CD14-positive monocyte (primary cell): ENCODE measurements at regions not wholly inside any gene's neighbourhood (a gene's known extent, or its start where the extent isn't known, plus 50 kb on each side); places are given as distances from the start of the nearest gene placed in this dataset.

Experiments used
- DNase-seq, 3 donors: peaks; one replicate each; pipeline ENCODE4 v3.0.0-alpha.2; 2011 to 2022
- H2AFZ ChIP-seq: 2 replicates; pipeline ENCODE4 v1.6.0; 2012; ENCODE audit warnings: mild to moderate bottlenecking, low read depth, low read length, inconsistent platforms; ENCODE audit not compliant: insufficient read depth, poor library complexity, severe bottlenecking
- H3K27ac ChIP-seq, 2 donors: 1 replicate in 1 of 2; 2 replicates in 1 of 2; pipeline ENCODE4 v1.5.1; 2012 to 2013; ENCODE audit warnings: low read length in 2 of 2, control low read depth in 1 of 2, inconsistent platforms in 1 of 2, low read depth in 1 of 2, mild to moderate bottlenecking in 1 of 2
- H3K27me3 ChIP-seq, 2 donors: one replicate each; pipeline versions ENCODE4 v1.6.0 to v1.6.1; 2011 to 2013; ENCODE audit warnings: low read length in 2 of 2; ENCODE audit not compliant: control insufficient read depth in 2 of 2, insufficient read depth in 2 of 2
- H3K36me3 ChIP-seq, 2 donors: replicated peaks in 1 of 2; 1 replicate in 1 of 2; 2 replicates in 1 of 2; pipeline versions ENCODE4 v1.5.1 to v1.6.1; 2012 to 2013; ENCODE audit warnings: low read length in 2 of 2, control low read depth in 1 of 2, inconsistent platforms in 1 of 2, mild to moderate bottlenecking in 1 of 2; ENCODE audit not compliant: insufficient read depth in 2 of 2, control insufficient read depth in 1 of 2
- H3K4me1 ChIP-seq, 2 donors: 1 replicate in 1 of 2; 2 replicates in 1 of 2; pipeline versions ENCODE4 v1.5.1 to v1.6.1; 2012 to 2013; ENCODE audit warnings: low read length in 2 of 2, control low read depth in 1 of 2, inconsistent platforms in 1 of 2, mild to moderate bottlenecking in 1 of 2, moderate library complexity in 1 of 2; ENCODE audit not compliant: insufficient read depth in 2 of 2, control insufficient read depth in 1 of 2
- H3K4me2 ChIP-seq: replicated peaks from 2 replicates; pipeline ENCODE3; 2012; ENCODE audit warnings: low read length, moderate library complexity, mild to moderate bottlenecking; ENCODE audit not compliant: poor library complexity, severe bottlenecking; ENCODE audit errors: extremely low read depth
- H3K4me3 ChIP-seq, 3 experiments: fragments of 200-600 bp in 1 of 3; sonication (generic) in 1 of 3; replicated peaks in 1 of 3; 1 replicate in 2 of 3; 2 replicates in 1 of 3; pipeline ENCODE4 v1.5.1; 2011 to 2013; ENCODE audit warnings: low read length in 3 of 3, mild to moderate bottlenecking in 3 of 3, control low read depth in 2 of 3, low read depth in 2 of 3, inconsistent platforms in 1 of 3, moderate library complexity in 1 of 3
- H3K79me2 ChIP-seq: 2 replicates; pipeline ENCODE4 v1.6.0; 2012; ENCODE audit warnings: mild to moderate bottlenecking, control low read depth, inconsistent platforms, low read length, moderate library complexity; ENCODE audit not compliant: insufficient read depth
- H3K9ac ChIP-seq: 2 replicates; pipeline ENCODE4 v1.6.0; 2017; ENCODE audit warnings: low read length, mild to moderate bottlenecking; ENCODE audit not compliant: insufficient read depth, poor library complexity, severe bottlenecking
- H3K9me3 ChIP-seq, 2 donors: replicated peaks in 1 of 2; 1 replicate in 1 of 2; 2 replicates in 1 of 2; pipeline versions ENCODE4 v1.5.1 to v1.6.1; 2012 to 2013; ENCODE audit warnings: low read length in 2 of 2, control low read depth in 1 of 2; ENCODE audit not compliant: control insufficient read depth in 1 of 2, insufficient read depth in 1 of 2
- H4K20me1 ChIP-seq: 2 replicates; pipeline ENCODE4 v1.6.0; 2012; ENCODE audit warnings: mild to moderate bottlenecking, low read length, control low read depth, moderate library complexity; ENCODE audit not compliant: insufficient read depth
- H3K27ac Mint-ChIP-seq, 7 donors: one replicate each; pipeline ENCODE4 v1.8.0; 2020; ENCODE audit warnings: mild to moderate bottlenecking in 7 of 7, mixed read lengths in 7 of 7, moderate library complexity in 6 of 7, inconsistent platforms in 2 of 7
- H3K27me3 Mint-ChIP-seq, 3 donors: one replicate each; pipeline ENCODE4 v1.8.0; 2021 to 2022; ENCODE audit warnings: low read depth in 3 of 3, mild to moderate bottlenecking in 3 of 3, mixed read lengths in 3 of 3, moderate library complexity in 3 of 3, inconsistent platforms in 1 of 3
- H3K36me3 Mint-ChIP-seq, 2 donors: one replicate each; pipeline ENCODE4 v1.8.0; 2020; ENCODE audit warnings: mixed read lengths in 2 of 2, inconsistent platforms in 1 of 2, mild to moderate bottlenecking in 1 of 2
- H3K4me1 Mint-ChIP-seq: one replicate; pipeline ENCODE4 v1.8.0; 2020; ENCODE audit warnings: mild to moderate bottlenecking, mixed read lengths
- H3K4me3 Mint-ChIP-seq, 2 donors: one replicate each; pipeline ENCODE4 v1.8.0; 2020; ENCODE audit warnings: mild to moderate bottlenecking in 2 of 2, mixed read lengths in 2 of 2, moderate library complexity in 1 of 2
- H3K9me3 Mint-ChIP-seq, 7 donors: one replicate each; pipeline ENCODE4 v1.8.0; 2020 to 2022; ENCODE audit warnings: mixed read lengths in 7 of 7, mild to moderate bottlenecking in 6 of 7, moderate library complexity in 6 of 7, inconsistent platforms in 2 of 7
- CTCF ChIP-seq: fragments of 200-600 bp; IDR thresholded peaks from one replicate; pipeline ENCODE4 v1.8.0; 2022; ENCODE audit warnings: antibody characterized with exemption, mild to moderate bottlenecking
- WGBS: methylation state at CpG from one replicate; pipeline ENCODE4 v1.1.5; 2013; ENCODE audit warnings: missing lambda C conversion rate; ENCODE audit not compliant: insufficient coverage; 5-methylcytosine and 5-hydroxymethylcytosine counted together
- intact Hi-C, 2 donors: fragments of 100-400 bp; cut with micrococcal nuclease; formaldehyde crosslinking; loops; one replicate each; pipeline versions ENCODE4 v1.15.0 to v1.15.1; 2023

- DNase-seq, result no peak
- WGBS, result 80% methylated on average over 1 of the region's 5 CpGs
- Mint-ChIP-seq H3K27ac (no peak overlapping the region), H3K4me1 (no peaks in the 10 kb centered on the region), H3K36me3 (no peaks in the 10 kb centered on the region), H3K9me3 (peaks cover 0 to 2% (median 2%) of the 10 kb centered on the region in 7 donors), H3K4me3 (no peak overlapping the region), H3K27me3 (peaks cover 5 to 12% (median 8%) of the 10 kb centered on the region in 3 donors)
- Histone ChIP-seq H2AFZ (no peak overlapping the region), H3K27me3 (peaks cover 0 to 2% of the 10 kb centered on the region in 2 donors), H3K79me2 (no peaks in the 10 kb centered on the region), H4K20me1 (no peaks in the 10 kb centered on the region), H3K27ac (no peak overlapping the region), H3K9ac (no peak overlapping the region), H3K36me3 (no peaks in the 10 kb centered on the region), H3K4me3 (no peak overlapping the region), H3K4me1 (no peaks in the 10 kb centered on the region), H3K4me2 (no peak overlapping the region), H3K9me3 (no peaks in the 10 kb centered on the region)
- no peak for TF ChIP-seq CTCF
- intact Hi-C loops, result no loop called here
Measured at GRCh38 chr12:107184359-107184930, 91.1 kb upstream of the CRY1 start.

- H3K27ac ChIP-seq, result no peak overlapping the region
- H3K9me3 Mint-ChIP-seq, result peaks cover 0 to 2% (median 0%) of the 10 kb centered on the region in 7 donors
- no peak overlapping the region for H3K4me3 ChIP-seq
- H3K4me2 ChIP-seq, result no peak overlapping the region
- H3K36me3 ChIP-seq, result no peaks in the 10 kb centered on the region
- no peaks in the 10 kb centered on the region for H3K9me3 ChIP-seq
- no peaks in the 10 kb centered on the region for H3K27me3 ChIP-seq
- no peak overlapping the region for H3K27ac Mint-ChIP-seq
- H3K4me3 Mint-ChIP-seq, result no peak overlapping the region
- H3K27me3 Mint-ChIP-seq, result peaks cover 2 to 4% (median 3%) of the 10 kb centered on the region in 3 donors
- DNase-seq, result no peak
- H3K4me1 Mint-ChIP-seq, result no peaks in the 10 kb centered on the region
- no peak overlapping the region for H3K9ac ChIP-seq
- WGBS, result 100% methylated on average over 1 of the region's 2 CpGs
- TF ChIP-seq CTCF, result no peak
- no peaks in the 10 kb centered on the region for H3K4me1 ChIP-seq
- no peaks in the 10 kb centered on the region for H3K36me3 Mint-ChIP-seq
- H3K79me2 ChIP-seq, result no peaks in the 10 kb centered on the region
- no peaks in the 10 kb centered on the region for H4K20me1 ChIP-seq
- intact Hi-C loops, result no loop called here
- H2AFZ ChIP-seq, result no peak overlapping the region
Measured at GRCh38 chr12:107196681-107197080, 103.3 kb upstream of the CRY1 start.
